GM18858 (cell line): ENCODE measurements at regions not wholly inside any gene's neighbourhood (a gene's known extent, or its start where the extent isn't known, plus 50 kb on each side); places are given as distances from the start of the nearest gene placed in this dataset.

ENCODE experiments used
- ATAC-seq: cut with Tn5 transposase; IDR thresholded peaks from one replicate; pipeline ENCODE4 v1.9.1; 2021; ENCODE audit not compliant: unreplicated experiment

GRCh38 chr10:61159253-61159652, 215.3 kb upstream of the RHOBTB1 start:
- no peak for ATAC-seq

- ATAC-seq = no peak
Observed at GRCh38 chr10:61157182-61157581, 213.2 kb upstream of the RHOBTB1 start.

DNA sequence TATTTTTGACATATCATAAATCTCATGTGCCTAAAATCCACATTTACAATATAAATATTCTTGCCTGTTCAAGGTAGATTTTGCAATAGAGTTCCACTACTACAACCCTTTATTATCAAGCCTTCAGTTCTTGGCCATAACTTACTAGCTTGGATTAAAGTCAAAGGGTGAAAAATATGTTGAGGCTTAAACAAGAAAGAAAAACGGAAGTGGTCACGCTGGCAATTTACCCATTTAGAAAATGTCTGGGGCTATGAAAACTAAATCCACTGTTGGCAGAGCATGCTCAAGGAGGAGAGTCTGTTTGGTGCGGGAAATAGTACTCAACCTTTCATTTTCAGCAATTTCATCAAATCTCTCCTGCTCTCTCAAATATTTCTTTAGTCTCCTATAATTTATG, 209.8 kb upstream of the RHOBTB1 start:
- no peak for ATAC-seq

GRCh38 chr10:61151059-61151458, 207.1 kb upstream of the RHOBTB1 start:
- ATAC-seq = no peak

DNA sequence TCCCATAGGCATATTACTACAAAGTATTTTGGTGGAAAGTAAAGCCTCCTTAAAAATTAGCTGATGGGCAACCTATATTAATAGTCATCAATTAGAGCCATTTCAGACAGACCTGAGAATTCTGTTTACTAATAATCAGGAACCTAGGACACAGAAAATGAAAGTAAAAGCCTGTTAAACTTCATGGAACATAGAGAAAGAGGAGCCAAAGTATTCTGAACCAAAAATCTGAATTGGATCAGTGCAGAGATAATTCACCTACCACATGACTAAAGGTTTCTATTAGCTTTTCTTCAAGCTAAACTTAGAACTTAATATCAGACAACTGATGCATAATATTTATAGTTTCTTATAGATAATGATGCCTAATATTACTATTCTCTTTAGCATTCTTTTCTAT, 204.5 kb upstream of the RHOBTB1 start:
- no peak for ATAC-seq

DNA sequence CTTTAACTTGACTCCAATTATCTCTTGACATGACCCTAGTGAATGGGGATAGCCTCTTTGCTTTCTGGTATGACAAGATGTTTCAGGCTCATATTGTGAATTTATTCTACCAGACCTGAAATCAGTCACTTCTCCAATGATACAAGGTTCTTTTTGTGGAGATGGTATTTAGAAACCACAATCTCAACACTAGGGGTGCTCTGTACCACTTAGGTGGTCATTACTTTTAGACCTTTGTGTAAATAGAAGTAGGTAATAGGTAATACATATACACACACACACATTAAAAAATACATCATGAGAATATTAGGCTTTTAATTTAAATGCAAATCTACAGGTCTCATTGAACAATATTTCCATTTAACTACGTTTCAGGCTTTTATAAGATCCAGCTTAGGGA, 199.0 kb upstream of the RHOBTB1 start:
- no peak for ATAC-seq

DNA sequence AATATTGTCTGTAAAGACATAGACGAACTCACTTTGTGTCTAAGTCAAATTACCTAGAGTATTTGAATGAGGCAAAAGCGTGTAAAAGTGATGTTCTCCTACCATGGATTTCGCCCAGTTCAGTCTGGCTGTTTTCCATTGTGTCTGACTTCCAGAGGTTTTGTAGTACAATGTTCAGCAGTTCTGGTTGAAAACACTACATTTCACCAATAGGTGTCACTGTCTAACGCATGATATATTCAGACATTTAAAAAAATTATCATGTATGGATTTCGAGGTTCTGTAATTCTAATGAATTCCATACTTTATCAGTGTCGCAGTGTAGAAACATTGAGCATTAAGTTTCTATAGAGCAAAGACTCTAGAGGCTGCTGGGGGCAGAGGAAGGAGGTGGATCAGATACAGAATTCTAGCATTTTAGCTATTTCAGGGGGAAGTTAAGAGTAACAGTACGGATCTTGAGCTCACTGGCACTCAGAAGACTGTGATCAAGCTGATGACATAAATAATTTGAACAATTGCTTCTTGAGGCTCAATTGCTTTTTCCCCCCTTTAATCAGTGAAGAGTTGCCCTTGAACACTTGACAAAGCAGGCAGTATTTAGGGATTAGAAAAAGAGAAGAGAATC, 196.9 kb upstream of the RHOBTB1 start:
- ATAC-seq = no peak

DNA sequence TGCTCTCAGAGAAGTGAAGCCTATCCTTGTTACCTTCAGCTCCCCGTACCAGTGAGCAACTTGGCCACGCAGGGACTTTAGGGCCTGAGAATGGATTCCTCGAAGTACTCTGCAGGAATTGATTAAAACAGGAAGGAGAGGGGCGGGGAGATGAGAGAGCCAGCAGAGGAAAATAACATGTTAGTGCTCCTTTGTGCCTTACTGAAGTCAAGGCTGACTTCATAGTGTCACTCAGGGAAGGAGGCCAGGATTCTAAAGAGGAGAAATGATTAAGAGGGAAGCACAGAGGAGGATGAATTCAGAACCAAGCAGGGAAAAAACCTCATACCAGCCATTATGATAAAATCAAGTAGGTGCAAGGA, 195.6 kb upstream of the RHOBTB1 start:
- ATAC-seq = no peak

GRCh38 chr10:61138708-61139591, 195.0 kb upstream of the RHOBTB1 start:
- no peak for ATAC-seq

GRCh38 chr10:61136139-61136538, 192.2 kb upstream of the RHOBTB1 start:
- ATAC-seq = no peak

GRCh38 chr10:61135276-61135721, 191.3 kb upstream of the RHOBTB1 start:
- peak; percentile 97 for ATAC-seq

DNA sequence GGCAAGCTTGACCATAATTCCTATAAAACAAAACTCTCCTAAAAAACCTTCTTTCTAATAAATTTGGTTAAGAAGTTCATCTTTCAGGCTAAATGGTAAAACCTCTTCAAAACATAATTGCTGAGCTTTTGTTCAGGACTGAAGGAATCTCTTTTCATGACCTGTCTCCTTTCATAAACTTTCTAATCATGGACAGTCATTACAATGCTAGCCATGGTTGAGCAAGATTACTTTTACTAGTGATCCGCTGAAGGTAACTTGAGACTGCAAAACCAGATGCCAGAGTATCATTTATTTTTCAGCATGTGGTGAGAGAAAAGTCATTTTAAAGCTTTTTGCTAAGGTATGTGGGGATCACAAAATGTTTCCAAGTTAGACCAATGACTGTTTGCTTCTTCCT, 186.4 kb upstream of the RHOBTB1 start:
- no peak for ATAC-seq

GRCh38 chr10:61128196-61128595, 184.2 kb upstream of the RHOBTB1 start:
- no peak for ATAC-seq

GRCh38 chr10:61125560-61126170, 181.7 kb upstream of the RHOBTB1 start:
- peak; percentile 80 for ATAC-seq

- ATAC-seq = no peak
Observed at GRCh38 chr10:61124756-61125530, 181.0 kb upstream of the RHOBTB1 start.

DNA sequence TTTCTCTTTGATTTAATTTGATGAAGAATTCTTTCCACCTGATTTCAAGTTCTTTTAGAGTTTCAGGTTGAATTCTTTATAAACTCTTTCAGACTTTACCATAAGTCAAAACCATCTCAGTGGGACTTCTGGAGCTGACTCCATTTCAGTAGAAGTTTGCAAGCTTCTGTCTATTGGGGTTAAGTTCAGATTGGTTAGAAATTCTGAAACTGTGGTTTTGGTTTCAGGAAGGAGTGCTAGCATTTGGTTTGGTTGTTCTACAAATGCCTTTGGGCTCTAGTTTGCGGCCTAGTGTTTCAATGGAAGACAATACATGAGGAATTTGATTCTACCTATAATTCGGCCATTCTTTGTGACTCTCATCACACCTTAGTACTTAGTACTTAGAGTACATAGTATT, 176.8 kb upstream of the RHOBTB1 start:
- ATAC-seq = peak; percentile 76

GRCh38 chr10:61119573-61119972, 175.6 kb upstream of the RHOBTB1 start:
- no peak for ATAC-seq

GRCh38 chr10:61115897-61116296, 171.9 kb upstream of the RHOBTB1 start:
- ATAC-seq = no peak

DNA sequence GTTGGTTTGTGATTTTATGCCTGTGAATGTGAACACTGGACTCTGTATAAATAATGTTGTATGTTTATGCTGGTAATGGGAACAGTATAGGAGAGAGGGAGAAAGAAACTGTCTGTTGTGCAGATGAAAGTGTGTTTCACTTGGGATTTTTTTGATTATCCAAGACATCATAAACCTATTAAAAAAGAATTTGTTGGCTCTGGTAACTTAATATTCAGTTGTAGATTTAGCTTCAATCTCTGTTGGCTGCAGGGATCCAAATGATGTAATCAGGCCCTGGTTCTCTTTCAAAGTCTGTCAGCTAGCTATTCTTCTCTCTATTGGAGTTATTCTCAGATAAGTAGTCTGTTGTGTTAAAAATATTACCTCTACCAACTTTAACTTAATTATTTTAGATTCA, 168.8 kb upstream of the RHOBTB1 start:
- no peak for ATAC-seq

DNA sequence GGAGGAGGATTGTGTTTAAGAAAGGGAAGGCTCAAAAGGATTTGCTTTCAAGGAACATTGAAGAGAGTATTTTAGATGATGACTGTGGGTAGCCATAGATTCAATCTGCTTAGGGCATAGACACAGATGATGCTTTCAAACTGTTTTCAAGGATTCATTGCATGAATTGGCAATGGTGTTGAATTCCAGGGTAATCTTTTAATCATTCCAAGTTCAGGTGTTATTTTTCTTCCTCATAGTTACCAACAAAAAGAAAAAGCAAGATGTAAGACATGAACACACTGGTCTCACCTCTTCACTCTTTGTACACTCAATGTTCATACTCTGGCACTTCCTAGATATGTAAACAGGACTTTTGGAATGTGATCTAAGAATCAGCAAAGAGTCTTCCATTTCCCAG, 167.0 kb upstream of the RHOBTB1 start:
- no peak for ATAC-seq

- no peak for ATAC-seq
Observed at GRCh38 chr10:61110188-61110844, 166.3 kb upstream of the RHOBTB1 start.
